HG03045 (cell line): ENCODE measurements at regions not wholly inside any gene's neighbourhood (a gene's known extent, or its start where the extent isn't known, plus 50 kb on each side); places are given as distances from the start of the nearest gene placed in this dataset.

Source experiments
- ATAC-seq: cut with Tn5 transposase; IDR thresholded peaks from one replicate; pipeline ENCODE4 v1.9.1; 2021; ENCODE audit warnings: mild to moderate bottlenecking, moderate library complexity; ENCODE audit not compliant: unreplicated experiment

GRCh38 chr1:228867108-228867950 lies 132.1 kb downstream of the RHOU start:
- no peak for ATAC-seq

- ATAC-seq, result no peak
Measured at GRCh38 chr1:228867951-228868730, 132.9 kb downstream of the RHOU start.

- ATAC-seq, result no peak
Measured at GRCh38 chr1:228868731-228869024, 133.4 kb downstream of the RHOU start.

GRCh38 chr1:228869312-228869824 lies 134.1 kb downstream of the RHOU start:
- ATAC-seq, result no peak

- no peak for ATAC-seq
Measured at GRCh38 chr1:228870041-228870713, 134.9 kb downstream of the RHOU start.

GRCh38 chr1:228871314-228872061 lies 136.2 kb downstream of the RHOU start:
- no peak for ATAC-seq

GRCh38 chr1:228872080-228872479 lies 136.8 kb downstream of the RHOU start:
- ATAC-seq, result no peak

- no peak for ATAC-seq
Measured at GRCh38 chr1:228873709-228874108, 138.4 kb downstream of the RHOU start.

- no peak for ATAC-seq
Measured at GRCh38 chr1:228875741-228876140, 140.5 kb downstream of the RHOU start.

- ATAC-seq, result no peak
Measured at GRCh38 chr1:228876187-228876586, 140.9 kb downstream of the RHOU start.

- ATAC-seq, result no peak
Measured at GRCh38 chr1:228879164-228879563, 143.9 kb downstream of the RHOU start.

GRCh38 chr1:228882041-228882770 lies 146.9 kb downstream of the RHOU start:
- ATAC-seq, result no peak

- ATAC-seq, result no peak
Measured at GRCh38 chr1:228882771-228883450, 147.6 kb downstream of the RHOU start.

GRCh38 chr1:228883535-228883934 lies 148.3 kb downstream of the RHOU start:
- ATAC-seq, result no peak

- no peak for ATAC-seq
Measured at GRCh38 chr1:228884196-228884595, 148.9 kb downstream of the RHOU start.

- ATAC-seq, result no peak
Measured at GRCh38 chr1:228884615-228885566, 149.6 kb downstream of the RHOU start.

- ATAC-seq, result no peak
Measured at GRCh38 chr1:228885845-228886244, 150.6 kb downstream of the RHOU start.

- no peak for ATAC-seq
Measured at GRCh38 chr1:228887101-228887500, 151.8 kb downstream of the RHOU start.
